H1 (cell line): ENCODE measurements at regions not wholly inside any gene's neighbourhood (a gene's known extent, or its start where the extent isn't known, plus 50 kb on each side); places are given as distances from the start of the nearest gene placed in this dataset.

Source experiments
- ASH2L ChIP-seq: fragments of 200-600, 300-600 bp; sonication (generic); IDR thresholded peaks from one replicate; pipeline ENCODE4 v1.7.1; 2017; ENCODE audit warnings: low read length
- BRCA1 ChIP-seq: IDR thresholded peaks from 2 replicates; pipeline ENCODE4 v1.6.1; 2012; ENCODE audit warnings: low read depth, low read length, improper control_type of control experiment
- EZH2 ChIP-seq: fragments of 200-600 bp; sonication (generic); IDR thresholded peaks from 2 replicates; pipeline ENCODE4 v1.7.1; 2012; ENCODE audit warnings: low read depth, mild to moderate bottlenecking, moderate library complexity, low read length, inconsistent platforms; ENCODE audit not compliant: severe bottlenecking
- KDM1A ChIP-seq: fragments of 200-600, 300-600 bp; sonication (generic); IDR thresholded peaks from 2 replicates; pipeline ENCODE4 v1.7.1; 2016; ENCODE audit warnings: mild to moderate bottlenecking, low read length, borderline replicate concordance
- KDM5A ChIP-seq: fragments of 200-600 bp; IDR thresholded peaks from 2 replicates; pipeline ENCODE4 v1.7.1; 2012; ENCODE audit warnings: mild to moderate bottlenecking, low read length, inconsistent platforms, mixed read lengths
- POU5F1 ChIP-seq: IDR thresholded peaks from 2 replicates; pipeline ENCODE4 v1.6.1; 2011; ENCODE audit warnings: low read depth, mild to moderate bottlenecking, low read length, moderate library complexity
- YY1 ChIP-seq: IDR thresholded peaks from 2 replicates; pipeline ENCODE4 v1.6.1; 2011; ENCODE audit warnings: low read depth, mild to moderate bottlenecking, low read length

DNA sequence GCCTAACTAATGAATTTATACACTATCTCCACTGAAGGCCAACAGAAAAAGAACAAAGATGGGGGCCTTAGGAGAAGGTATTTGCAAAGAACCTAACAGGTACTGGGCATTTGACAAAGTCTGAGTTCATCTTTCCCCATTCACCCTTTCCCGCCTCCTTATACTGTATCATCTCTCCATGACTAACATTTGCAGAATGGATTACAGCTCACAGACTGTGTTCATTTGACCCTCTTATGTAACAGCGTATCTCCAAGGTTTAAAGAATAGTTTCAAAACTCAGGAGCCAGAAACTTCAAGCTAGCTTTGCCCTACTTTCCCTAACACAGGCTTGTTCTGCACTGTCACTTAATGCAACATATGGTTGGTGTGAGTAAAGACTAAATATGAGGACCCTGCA, 238.7 kb upstream of the CELF2 start (continued):
- no peak for TF ChIP-seq KDM5A
- no peak for TF ChIP-seq EZH2
- TF ChIP-seq BRCA1, result no peak
- no peak for TF ChIP-seq POU5F1
- no peak for TF ChIP-seq YY1
- TF ChIP-seq ASH2L, result no peak
- no peak for TF ChIP-seq KDM1A
